ENCODE measurements at regions not wholly inside any gene's neighbourhood (a gene's known extent, or its start where the extent isn't known, plus 50 kb on each side); places are given as distances from the start of the nearest gene placed in this dataset.
"Not testable (repeated sequence)": the region's sequence is repeated elsewhere in the genome, so short reads cannot be mapped to it uniquely, and the experiment has no call there.

DNA sequence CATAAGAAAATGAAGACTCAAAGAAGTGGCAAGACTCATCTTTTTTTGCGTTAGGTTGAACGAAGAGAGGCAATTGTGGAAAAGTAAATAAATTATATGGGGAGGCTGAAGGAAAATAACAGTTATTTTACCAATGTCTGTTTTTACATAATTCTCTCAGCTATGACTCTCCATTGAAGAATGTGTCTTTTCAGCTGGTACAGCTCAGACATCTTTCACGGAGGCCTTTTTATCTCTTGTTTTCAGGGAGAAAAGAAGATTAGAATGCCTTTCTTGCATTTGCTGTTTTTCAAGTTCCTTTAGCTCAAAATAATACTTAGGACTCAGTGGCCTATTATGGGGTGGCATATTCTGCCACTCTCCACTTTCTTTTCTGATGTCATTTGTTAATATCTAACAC is 153.0 kb downstream of the ADAM29 start:
- H3K4me3 ChIP-seq (replicated peaks; ENCODE audit: low read depth, low read length): no peak overlapping the region
- TF ChIP-seq, protein P1, sequence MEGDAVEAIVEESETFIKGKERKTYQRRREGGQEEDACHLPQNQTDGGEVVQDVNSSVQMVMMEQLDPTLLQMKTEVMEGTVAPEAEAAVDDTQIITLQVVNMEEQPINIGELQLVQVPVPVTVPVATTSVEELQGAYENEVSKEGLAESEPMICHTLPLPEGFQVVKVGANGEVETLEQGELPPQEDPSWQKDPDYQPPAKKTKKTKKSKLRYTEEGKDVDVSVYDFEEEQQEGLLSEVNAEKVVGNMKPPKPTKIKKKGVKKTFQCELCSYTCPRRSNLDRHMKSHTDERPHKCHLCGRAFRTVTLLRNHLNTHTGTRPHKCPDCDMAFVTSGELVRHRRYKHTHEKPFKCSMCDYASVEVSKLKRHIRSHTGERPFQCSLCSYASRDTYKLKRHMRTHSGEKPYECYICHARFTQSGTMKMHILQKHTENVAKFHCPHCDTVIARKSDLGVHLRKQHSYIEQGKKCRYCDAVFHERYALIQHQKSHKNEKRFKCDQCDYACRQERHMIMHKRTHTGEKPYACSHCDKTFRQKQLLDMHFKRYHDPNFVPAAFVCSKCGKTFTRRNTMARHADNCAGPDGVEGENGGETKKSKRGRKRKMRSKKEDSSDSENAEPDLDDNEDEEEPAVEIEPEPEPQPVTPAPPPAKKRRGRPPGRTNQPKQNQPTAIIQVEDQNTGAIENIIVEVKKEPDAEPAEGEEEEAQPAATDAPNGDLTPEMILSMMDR (IDR thresholded peaks at IDR 0.05; ENCODE audit: low read depth, low read length, missing control alignments): no peak
- no peak for DNase-seq (ENCODE audit: extremely low read depth, low read depth)

DNA sequence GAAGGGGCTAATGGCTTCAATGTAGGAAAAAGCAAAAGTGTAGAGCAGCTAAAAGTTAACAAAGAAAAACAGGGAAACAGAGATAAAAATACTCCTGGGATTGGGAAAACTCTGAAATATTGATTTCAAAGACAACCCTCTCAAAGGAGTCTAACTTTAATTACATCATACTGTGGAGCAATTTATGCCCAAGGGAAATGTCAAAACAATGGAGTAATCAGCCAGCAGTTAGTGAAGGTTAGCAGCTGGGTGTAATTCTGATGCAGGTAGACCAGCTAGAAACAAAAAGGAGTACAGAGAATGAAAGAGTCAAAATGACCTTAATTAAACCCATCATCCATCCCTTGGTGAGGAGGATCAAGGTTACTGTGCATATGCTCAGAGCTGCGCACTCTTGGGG is 169.0 kb downstream of the ADAM29 start:
- H3K4me3 ChIP-seq (replicated peaks; ENCODE audit: low read depth, low read length): no peak overlapping the region
- no peak for DNase-seq (ENCODE audit: extremely low read depth, low read depth)
- TF ChIP-seq, protein P1 (IDR thresholded peaks at IDR 0.05; ENCODE audit: low read depth, low read length, missing control alignments): no peak

DNA sequence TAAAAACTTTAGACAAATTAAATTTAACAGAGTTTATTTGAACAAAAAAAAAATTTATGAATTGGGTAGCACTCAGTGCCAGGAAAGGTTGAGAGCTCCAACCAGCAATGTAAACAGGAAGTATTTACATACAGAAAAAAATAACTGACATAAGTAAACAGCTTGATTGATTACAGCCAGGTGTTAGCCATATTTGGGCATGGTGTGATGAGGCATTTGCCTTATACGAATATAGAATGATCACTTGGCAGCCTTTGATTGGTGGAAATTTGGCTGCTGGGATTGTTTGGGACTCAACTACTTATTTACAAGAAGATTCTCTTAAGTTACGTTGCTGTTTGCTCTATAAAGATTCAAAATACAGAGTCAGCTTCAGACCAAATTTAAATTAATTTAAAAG is 172.0 kb downstream of the ADAM29 start:
- H3K4me3 ChIP-seq (replicated peaks; ENCODE audit: low read depth, low read length): no peak overlapping the region
- DNase-seq (ENCODE audit: extremely low read depth, low read depth): no peak
- TF ChIP-seq, protein P1 (IDR thresholded peaks at IDR 0.05; ENCODE audit: low read depth, low read length, missing control alignments): no peak

DNA sequence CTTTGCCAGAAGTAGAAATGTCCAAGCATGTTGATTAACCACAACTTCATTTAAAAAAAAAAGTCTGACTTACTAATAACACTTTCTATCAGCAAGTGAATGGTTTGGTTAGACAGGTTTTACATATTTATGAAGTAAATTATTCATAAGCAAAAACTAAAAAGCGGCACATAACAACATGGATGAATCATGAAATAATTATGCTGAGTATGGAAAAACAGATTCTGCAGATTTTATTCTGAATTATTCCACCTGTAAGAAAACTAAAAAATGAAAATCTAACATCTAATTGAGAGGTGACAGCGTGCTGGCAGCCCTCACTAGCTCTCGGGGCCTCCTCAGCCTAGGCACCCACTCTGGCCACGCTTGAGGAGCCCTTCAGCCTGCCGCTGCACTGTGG is 173.5 kb downstream of the ADAM29 start:
- TF ChIP-seq, protein P1 (IDR thresholded peaks at IDR 0.05; ENCODE audit: low read depth, low read length, missing control alignments): no peak

DNA sequence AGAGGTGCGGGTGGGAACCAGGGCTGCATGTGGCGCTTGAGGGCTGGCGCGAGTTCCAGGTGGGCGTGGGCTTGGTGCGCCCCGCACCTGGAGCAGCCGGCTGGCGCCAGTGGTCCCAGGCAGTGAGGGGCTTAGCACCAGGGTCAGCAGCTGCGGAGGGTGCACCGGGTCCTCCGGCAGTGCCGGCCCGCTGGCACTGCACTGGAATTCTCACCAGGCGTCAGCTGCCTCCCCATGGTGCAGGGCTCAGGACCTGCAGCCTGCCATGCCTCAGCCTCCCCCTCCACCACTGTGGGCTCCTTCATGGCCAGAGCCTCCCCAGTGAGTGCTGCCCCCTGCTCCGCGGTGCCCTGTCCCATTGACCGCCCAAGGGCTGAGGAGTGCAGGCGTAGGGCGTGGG is 174.0 kb downstream of the ADAM29 start:
- TF ChIP-seq, protein P1 (IDR thresholded peaks at IDR 0.05; ENCODE audit: low read depth, low read length, missing control alignments): no peak
- DNase-seq (ENCODE audit: extremely low read depth, low read depth): no peak
- H3K4me3 ChIP-seq (replicated peaks; ENCODE audit: low read depth, low read length): no peak overlapping the region

More for the DNA sequence above, 173.5 kb downstream of the ADAM29 start:
- H3K4me3 ChIP-seq (replicated peaks; ENCODE audit: low read depth, low read length): no peak overlapping the region
- no peak for DNase-seq (ENCODE audit: extremely low read depth, low read depth)

DNA sequence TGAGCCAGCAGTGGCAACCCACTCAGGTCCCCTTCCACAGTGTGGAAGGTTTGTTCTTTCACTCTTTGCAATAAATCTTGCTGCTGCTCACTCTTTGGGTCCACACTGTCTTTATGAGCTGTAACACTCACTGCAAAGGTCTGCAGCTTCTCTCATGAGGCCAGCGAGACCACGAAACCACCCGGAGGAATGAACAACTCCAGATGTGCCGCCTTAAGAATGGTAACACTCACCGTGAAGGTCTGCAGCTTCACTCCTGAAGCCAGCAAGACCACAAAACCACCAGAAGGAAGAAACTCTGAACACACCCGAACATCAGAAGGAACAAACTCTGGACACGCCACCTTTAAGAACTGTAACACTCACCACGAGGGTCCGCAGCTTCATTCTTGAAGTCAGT is 174.9 kb downstream of the ADAM29 start:
- H3K4me3 ChIP-seq (replicated peaks; ENCODE audit: low read depth, low read length); DNase-seq (ENCODE audit: extremely low read depth, low read depth): not testable (repeated sequence)

DNA sequence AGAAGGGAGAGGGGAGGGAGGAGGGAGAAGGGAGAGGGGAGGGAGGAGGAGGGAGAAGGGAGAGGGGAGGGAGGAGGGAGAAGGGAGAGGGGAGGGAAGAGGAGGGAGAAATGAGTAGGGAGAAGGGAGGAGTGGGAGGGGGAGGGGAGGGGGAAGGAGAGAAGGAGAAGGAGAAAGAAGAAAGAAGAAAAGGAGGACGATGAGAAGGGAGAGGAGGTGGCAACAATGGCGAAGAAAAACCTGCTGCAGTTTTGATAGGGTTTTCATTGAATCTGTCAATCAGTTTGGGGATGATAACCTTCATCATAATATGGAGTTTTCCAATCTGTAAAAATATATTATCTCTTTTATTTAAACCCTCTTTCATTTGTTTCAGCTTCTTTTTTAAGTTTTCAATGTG is 185.2 kb downstream of the ADAM29 start:
- DNase-seq (ENCODE audit: extremely low read depth, low read depth): no peak
- TF ChIP-seq, protein P1 (IDR thresholded peaks at IDR 0.05; ENCODE audit: low read depth, low read length, missing control alignments): no peak
- no peak overlapping the region for H3K4me3 ChIP-seq (replicated peaks; ENCODE audit: low read depth, low read length)
